MM.1S (cell line): ENCODE measurements at regions not wholly inside any gene's neighbourhood (a gene's known extent, or its start where the extent isn't known, plus 50 kb on each side); places are given as distances from the start of the nearest gene placed in this dataset.

Experiments
- DNase-seq: peaks from one replicate; pipeline ENCODE4 v3.0.0-alpha.2; 2015
- H2AFZ ChIP-seq: fragments of 300-600 bp; sonication (generic); 2 replicates; pipeline ENCODE4 v1.6.0; 2016; ENCODE audit warnings: antibody characterized with exemption, low read length
- H3F3A ChIP-seq: fragments of 300-600 bp; sonication (generic); 2 replicates; pipeline ENCODE4 v1.6.1; 2016; ENCODE audit warnings: mild to moderate bottlenecking, antibody characterized with exemption, low read length, moderate library complexity, mixed read lengths; ENCODE audit not compliant: insufficient read depth
- H3K27ac ChIP-seq: fragments of 300-600 bp; sonication (generic); 2 replicates; pipeline ENCODE4 v1.5.1; 2016; ENCODE audit warnings: mild to moderate bottlenecking, low read length
- H3K27me3 ChIP-seq: fragments of 300-600 bp; sonication (generic); replicated peaks from 2 replicates; pipeline ENCODE4 v1.6.0; 2016; ENCODE audit warnings: low read length; ENCODE audit not compliant: insufficient read depth
- H3K36me3 ChIP-seq: fragments of 300-600 bp; sonication (generic); replicated peaks from 2 replicates; pipeline ENCODE4 v1.6.1; 2016; ENCODE audit warnings: mild to moderate bottlenecking, low read length, mixed read lengths; ENCODE audit not compliant: insufficient read depth
- H3K4me1 ChIP-seq: fragments of 300-600 bp; sonication (generic); 2 replicates; pipeline ENCODE4 v1.6.1; 2016; ENCODE audit warnings: low read length, mixed read lengths
- H3K4me2 ChIP-seq: fragments of 300-600 bp; sonication (generic); 2 replicates; pipeline ENCODE4 v1.6.0; 2016; ENCODE audit warnings: low read depth, low read length
- H3K4me3 ChIP-seq: fragments of 300-600 bp; sonication (generic); 2 replicates; pipeline ENCODE4 v1.5.1; 2016; ENCODE audit warnings: low read length, mixed read lengths
- H3K79me2 ChIP-seq: fragments of 300-600 bp; sonication (generic); 2 replicates; pipeline ENCODE4 v1.6.1; 2016; ENCODE audit warnings: mixed run types, low read length, mixed read lengths
- H3K9ac ChIP-seq: fragments of 300-600 bp; sonication (generic); 2 replicates; pipeline ENCODE4 v1.6.1; 2016; ENCODE audit warnings: low read length, mixed read lengths
- H3K9me2 ChIP-seq: fragments of 300-600 bp; sonication (generic); replicated peaks from 2 replicates; pipeline ENCODE4 v1.6.1; 2016; ENCODE audit warnings: mild to moderate bottlenecking, low read length, mixed read lengths; ENCODE audit not compliant: insufficient read depth
- H3K9me3 ChIP-seq: fragments of 300-600 bp; sonication (generic); replicated peaks from 2 replicates; pipeline ENCODE4 v1.6.1; 2016; ENCODE audit warnings: mild to moderate bottlenecking, low read length, mixed read lengths; ENCODE audit not compliant: insufficient read depth
- H4K20me1 ChIP-seq: fragments of 300-600 bp; sonication (generic); 2 replicates; pipeline ENCODE4 v1.6.1; 2016; ENCODE audit warnings: mild to moderate bottlenecking, low read length, moderate library complexity, mixed read lengths; ENCODE audit not compliant: insufficient read depth
- CTCF ChIP-seq: fragments of 300-600 bp; sonication (generic); IDR thresholded peaks from 2 replicates; pipeline ENCODE4 v1.5.1; 2016; ENCODE audit warnings: antibody characterized with exemption, low read length, mixed read lengths
- EZH2 ChIP-seq: fragments of 300-600 bp; sonication (generic); optimal IDR thresholded peaks from 2 replicates; pipeline ENCODE3; 2017; ENCODE audit warnings: low read depth, mild to moderate bottlenecking, antibody characterized with exemption, low read length, mixed read lengths
- EZH2phosphoT487 ChIP-seq: fragments of 300-600 bp; sonication (generic); IDR thresholded peaks from 2 replicates; pipeline ENCODE4 v1.6.1; 2018; ENCODE audit warnings: antibody characterized with exemption, low read length

- no peaks in the 10 kb centered on the region for H4K20me1 ChIP-seq
- H3K27me3 ChIP-seq = no peaks in the 10 kb centered on the region
- H3K9me2 ChIP-seq = no peaks in the 10 kb centered on the region
- no peaks in the 10 kb centered on the region for H3K79me2 ChIP-seq
- no peak for TF ChIP-seq EZH2
- TF ChIP-seq EZH2phosphoT487 = no peak
- no peak for TF ChIP-seq CTCF
- no peak overlapping the region for H3K4me2 ChIP-seq
- no peak overlapping the region for H2AFZ ChIP-seq
- H3K4me1 ChIP-seq = no peaks in the 10 kb centered on the region
- no peaks in the 10 kb centered on the region for H3F3A ChIP-seq
- H3K9ac ChIP-seq = no peak overlapping the region
- H3K4me3 ChIP-seq = no peak overlapping the region
- no peak for DNase-seq
- H3K9me3 ChIP-seq = no peaks in the 10 kb centered on the region
- H3K27ac ChIP-seq = no peak overlapping the region
- H3K36me3 ChIP-seq = no peaks in the 10 kb centered on the region
Measured at GRCh38 chr6:84457276-84457675, 229.8 kb upstream of the CEP162 start.

DNA sequence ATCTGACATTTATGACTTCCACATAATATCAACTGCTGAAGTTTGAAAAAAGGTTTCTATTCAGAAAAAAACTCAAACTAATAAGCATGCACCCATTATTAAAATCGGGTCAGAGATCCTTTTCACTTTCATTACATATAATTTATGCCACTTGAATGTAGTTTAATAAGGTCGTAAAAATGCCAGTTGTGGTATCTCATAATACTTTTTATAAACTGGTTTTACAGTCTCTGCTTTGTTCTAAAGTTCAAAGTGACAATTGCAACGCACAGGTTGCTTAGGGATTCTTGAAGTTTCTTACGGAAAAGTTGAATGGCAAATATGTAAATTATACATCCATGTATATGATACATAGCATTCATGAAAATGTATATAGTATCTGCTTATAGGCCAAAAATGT is 229.4 kb upstream of the CEP162 start:
- no peaks in the 10 kb centered on the region for H3K9me2 ChIP-seq
- H4K20me1 ChIP-seq = no peaks in the 10 kb centered on the region
- H3K79me2 ChIP-seq = no peaks in the 10 kb centered on the region
- no peak for DNase-seq
- H3K4me3 ChIP-seq = no peak overlapping the region
- H3K9me3 ChIP-seq = no peaks in the 10 kb centered on the region
- no peak overlapping the region for H3K9ac ChIP-seq
- no peaks in the 10 kb centered on the region for H3F3A ChIP-seq
- TF ChIP-seq CTCF (no peak), EZH2phosphoT487 (no peak), EZH2 (no peak)
- no peaks in the 10 kb centered on the region for H3K27me3 ChIP-seq
- H3K4me2 ChIP-seq = no peak overlapping the region
- no peak overlapping the region for H3K27ac ChIP-seq
- H2AFZ ChIP-seq = no peak overlapping the region
- no peaks in the 10 kb centered on the region for H3K4me1 ChIP-seq
- no peaks in the 10 kb centered on the region for H3K36me3 ChIP-seq

DNA sequence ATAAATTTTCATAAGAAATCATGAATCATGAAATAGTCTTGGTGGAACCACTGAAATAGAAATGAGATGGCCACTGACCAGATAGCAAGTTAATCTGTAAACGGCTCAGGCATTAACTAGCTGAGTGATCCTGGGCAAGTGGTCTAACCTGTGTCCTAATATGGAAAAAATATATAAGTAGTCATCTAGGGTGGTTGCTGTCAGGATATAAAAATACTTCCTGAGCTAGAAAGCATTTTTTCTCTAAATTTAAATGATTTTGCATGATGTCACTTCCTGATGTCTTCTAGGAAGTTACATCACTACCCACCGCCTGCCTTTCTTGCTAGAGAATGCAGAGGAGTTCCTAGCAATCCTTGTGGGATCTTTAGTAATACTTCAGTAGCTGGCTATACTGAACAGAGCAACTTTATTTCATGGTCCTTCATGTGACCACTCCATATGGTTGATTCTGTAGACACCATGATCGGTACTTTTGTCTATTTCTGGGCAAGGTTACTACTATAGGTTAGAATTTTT is 228.1 kb upstream of the CEP162 start:
- H3K4me3 ChIP-seq = no peak overlapping the region
- no peaks in the 10 kb centered on the region for H3K27me3 ChIP-seq
- H3K9me3 ChIP-seq = no peaks in the 10 kb centered on the region
- H3K4me1 ChIP-seq = no peaks in the 10 kb centered on the region
- TF ChIP-seq EZH2 = no peak
- H2AFZ ChIP-seq = no peak overlapping the region
- H3K79me2 ChIP-seq = no peaks in the 10 kb centered on the region
- DNase-seq = no peak
- H3K9me2 ChIP-seq = no peaks in the 10 kb centered on the region
- H3K9ac ChIP-seq = no peak overlapping the region
- H4K20me1 ChIP-seq = no peaks in the 10 kb centered on the region
- H3K27ac ChIP-seq = no peak overlapping the region
- H3K36me3 ChIP-seq = no peaks in the 10 kb centered on the region
- H3F3A ChIP-seq = no peaks in the 10 kb centered on the region
- H3K4me2 ChIP-seq = no peak overlapping the region

GRCh38 chr6:84453499-84453898 is 226.1 kb upstream of the CEP162 start:
- no peak overlapping the region for H2AFZ ChIP-seq
- no peaks in the 10 kb centered on the region for H3K4me1 ChIP-seq
- no peak for DNase-seq
- no peaks in the 10 kb centered on the region for H4K20me1 ChIP-seq
- no peak for TF ChIP-seq CTCF
- TF ChIP-seq EZH2phosphoT487 = no peak
- H3K27me3 ChIP-seq = no peaks in the 10 kb centered on the region
- H3K9me3 ChIP-seq = no peaks in the 10 kb centered on the region
- no peak overlapping the region for H3K4me3 ChIP-seq
- H3K9me2 ChIP-seq = no peaks in the 10 kb centered on the region
- no peaks in the 10 kb centered on the region for H3F3A ChIP-seq
- no peak overlapping the region for H3K4me2 ChIP-seq
- no peak overlapping the region for H3K9ac ChIP-seq
- H3K79me2 ChIP-seq = no peaks in the 10 kb centered on the region
- no peaks in the 10 kb centered on the region for H3K36me3 ChIP-seq
- H3K27ac ChIP-seq = no peak overlapping the region
